ENCODE measurements at regions not wholly inside any gene's neighbourhood (a gene's known extent, or its start where the extent isn't known, plus 50 kb on each side); places are given as distances from the start of the nearest gene placed in this dataset.

DNA sequence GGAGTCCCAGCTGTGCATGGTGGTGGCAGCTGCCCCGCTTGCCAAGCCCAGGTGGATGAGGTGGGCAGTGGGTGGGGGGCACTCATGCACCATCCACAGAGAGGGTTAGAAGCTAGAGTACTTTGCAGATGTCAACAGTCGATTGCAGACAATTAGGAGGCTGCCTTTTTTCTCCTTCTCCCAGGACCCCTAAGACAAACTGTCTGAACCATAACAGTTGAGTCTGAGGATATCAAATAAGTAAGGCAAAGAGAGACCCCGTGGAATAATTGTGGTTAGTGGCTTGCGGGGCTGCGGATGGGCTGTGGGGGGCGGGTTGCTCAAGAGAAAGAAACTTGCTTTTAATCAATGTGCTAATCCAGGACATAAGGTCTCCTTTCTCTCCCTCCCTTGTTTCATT is 926.2 kb downstream of the VRK1 start:
- Histone ChIP-seq H3K9ac (no peak overlapping the region), H3K79me2 (ENCODE audit: insufficient read depth) (no peaks in the 10 kb centered on the region), H3K9me3 (ENCODE audit: low read depth) (peaks cover 7% of the 10 kb centered on the region), H4K20me1 (ENCODE audit: insufficient read depth) (no peaks in the 10 kb centered on the region), H3K9me2 (ENCODE audit: insufficient read depth) (no peaks in the 10 kb centered on the region), H3K4me2 (ENCODE audit: unreplicated experiment) (no peak overlapping the region), H2AFZ (no peak overlapping the region), H3K27ac (no peak overlapping the region), H3F3A (ENCODE audit: insufficient read depth) (no peaks in the 10 kb centered on the region), H3K36me3 (ENCODE audit: low read depth) (no peaks in the 10 kb centered on the region), H3K4me3 (no peak overlapping the region), H3K27me3 (replicated peaks; ENCODE audit: insufficient read depth) (no peaks in the 10 kb centered on the region), H3K4me1 (ENCODE audit: insufficient read depth) (no peaks in the 10 kb centered on the region)
- DNase-seq, result no peak
- no peak for TF ChIP-seq EZH2phosphoT487 (IDR thresholded peaks at IDR 0.05; ENCODE audit: insufficient read depth, low read depth)
- TF ChIP-seq EZH2 (IDR thresholded peaks at IDR 0.05; ENCODE audit: insufficient read depth, poor library complexity, severe bottlenecking), result no peak
- in situ Hi-C loops (cut with MboI), result no loop called here
- WGBS, 2 experiments (ENCODE audit: low coverage in 1 of 2, low lambda C conversion rate in 2 of 2, missing lambda C conversion rate in 2 of 2), result 16% methylated on average over 6 of the region's 6 CpGs

DNA sequence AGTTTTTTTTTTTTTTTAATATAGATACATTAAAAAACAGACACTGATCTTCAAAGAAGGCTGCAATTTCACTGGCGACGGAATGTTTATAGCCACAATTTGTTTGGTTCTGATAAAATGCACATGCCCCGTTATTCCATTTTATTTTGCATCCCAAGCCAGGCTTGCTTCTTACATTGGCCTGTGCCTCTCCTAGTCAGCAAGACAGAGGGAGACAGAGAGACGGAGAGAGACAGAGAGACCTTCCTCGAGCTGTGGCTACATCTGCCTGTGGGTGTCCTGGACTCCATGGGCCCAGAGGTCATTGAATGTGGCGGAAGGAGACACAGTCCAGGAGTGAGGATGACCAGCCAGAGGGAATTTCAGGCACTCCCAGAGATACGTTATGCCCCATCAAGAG is 926.6 kb downstream of the VRK1 start:
- Histone ChIP-seq H3K9me2 (ENCODE audit: insufficient read depth) (no peaks in the 10 kb centered on the region), H4K20me1 (ENCODE audit: insufficient read depth) (no peaks in the 10 kb centered on the region), H3K27ac (no peak overlapping the region), H3K27me3 (replicated peaks; ENCODE audit: insufficient read depth) (no peaks in the 10 kb centered on the region), H3F3A (ENCODE audit: insufficient read depth) (no peaks in the 10 kb centered on the region), H3K4me1 (ENCODE audit: insufficient read depth) (no peaks in the 10 kb centered on the region), H3K79me2 (ENCODE audit: insufficient read depth) (no peaks in the 10 kb centered on the region), H3K9ac (no peak overlapping the region), H3K36me3 (ENCODE audit: low read depth) (no peaks in the 10 kb centered on the region), H3K4me3 (no peak overlapping the region), H2AFZ (no peak overlapping the region), H3K4me2 (ENCODE audit: unreplicated experiment) (no peak overlapping the region), H3K9me3 (ENCODE audit: low read depth) (peaks cover 7% of the 10 kb centered on the region)
- DNase-seq, result no peak
- in situ Hi-C loops (cut with MboI), result no loop called here
- 16 to 17% methylated on average over 7 of the region's 7 CpGs for WGBS, 2 experiments (ENCODE audit: low coverage in 1 of 2, low lambda C conversion rate in 2 of 2, missing lambda C conversion rate in 2 of 2)
- TF ChIP-seq EZH2phosphoT487 (IDR thresholded peaks at IDR 0.05; ENCODE audit: insufficient read depth, low read depth) (no peak), EZH2 (IDR thresholded peaks at IDR 0.05; ENCODE audit: insufficient read depth, poor library complexity, severe bottlenecking) (no peak)

DNA sequence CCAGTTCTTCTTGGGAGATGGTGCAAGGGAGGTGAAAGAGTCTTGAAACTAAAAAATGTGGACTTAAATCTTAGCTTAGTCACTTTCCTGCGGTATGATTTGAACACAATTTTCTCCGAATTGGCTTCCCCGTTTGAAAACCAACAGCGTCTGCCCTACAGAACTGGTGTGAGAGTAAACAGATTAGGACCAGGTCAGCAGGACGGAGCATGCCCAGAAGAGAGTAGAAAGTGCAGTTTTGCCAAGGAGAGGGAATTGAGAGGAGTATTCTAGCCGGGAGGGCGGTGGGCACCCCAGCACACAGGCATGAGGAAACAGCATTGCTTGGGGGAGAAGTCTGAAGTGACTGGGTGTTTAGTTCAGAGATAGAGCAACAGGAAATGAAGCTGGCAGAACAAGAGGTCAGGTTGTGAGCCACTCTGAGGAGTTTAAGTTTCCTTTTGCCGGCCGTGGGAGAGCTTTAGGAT is 927.1 kb downstream of the VRK1 start:
- no peak overlapping the region for H3K4me3 ChIP-seq
- no peaks in the 10 kb centered on the region for H3K79me2 ChIP-seq (ENCODE audit: insufficient read depth)
- DNase-seq, result no peak
- H3K4me2 ChIP-seq (ENCODE audit: unreplicated experiment), result no peak overlapping the region
- H3K9ac ChIP-seq, result no peak overlapping the region
- no peaks in the 10 kb centered on the region for H3K4me1 ChIP-seq (ENCODE audit: insufficient read depth)
- H3K9me2 ChIP-seq (ENCODE audit: insufficient read depth), result no peaks in the 10 kb centered on the region
- no peaks in the 10 kb centered on the region for H3K36me3 ChIP-seq (ENCODE audit: low read depth)
- TF ChIP-seq EZH2 (IDR thresholded peaks at IDR 0.05; ENCODE audit: insufficient read depth, poor library complexity, severe bottlenecking) (no peak), EZH2phosphoT487 (IDR thresholded peaks at IDR 0.05; ENCODE audit: insufficient read depth, low read depth) (no peak)
- 55 to 58% methylated on average over 9 of the region's 9 CpGs for WGBS, 2 experiments (ENCODE audit: low coverage in 1 of 2, low lambda C conversion rate in 2 of 2, missing lambda C conversion rate in 2 of 2)
- H3F3A ChIP-seq (ENCODE audit: insufficient read depth), result no peaks in the 10 kb centered on the region
- no peak overlapping the region for H2AFZ ChIP-seq
- H4K20me1 ChIP-seq (ENCODE audit: insufficient read depth), result no peaks in the 10 kb centered on the region
- no peak overlapping the region for H3K27ac ChIP-seq
- peaks cover 7% of the 10 kb centered on the region for H3K9me3 ChIP-seq (ENCODE audit: low read depth)
- in situ Hi-C loops (cut with MboI), result no loop called here
- H3K27me3 ChIP-seq (replicated peaks; ENCODE audit: insufficient read depth), result no peaks in the 10 kb centered on the region

DNA sequence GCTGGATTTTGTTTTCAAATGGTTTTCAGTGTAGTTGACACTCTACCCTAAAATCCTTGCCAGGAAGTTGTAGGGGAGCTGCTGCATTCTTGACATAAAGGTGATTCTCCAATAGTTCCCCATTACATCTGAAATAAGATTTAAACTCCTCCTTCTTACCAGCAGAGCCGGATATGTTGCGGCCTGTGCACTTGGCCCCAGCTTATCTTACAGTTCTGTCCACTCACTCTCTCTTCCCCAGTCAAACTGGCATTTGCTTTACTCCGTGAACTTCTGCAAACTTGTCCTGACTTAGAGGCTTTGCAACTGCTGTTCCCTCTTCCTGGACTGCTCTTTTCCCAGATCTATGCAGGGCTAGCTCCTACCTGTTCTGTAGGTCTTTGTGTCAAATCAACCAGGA is 929.5 kb downstream of the VRK1 start:
- no peak for TF ChIP-seq EZH2phosphoT487 (IDR thresholded peaks at IDR 0.05; ENCODE audit: insufficient read depth, low read depth)
- no peak for DNase-seq
- H3K27ac ChIP-seq, result no peak overlapping the region
- in situ Hi-C loops (cut with MboI), result no loop called here
- H2AFZ ChIP-seq, result no peak overlapping the region
- H3K9me3 ChIP-seq (ENCODE audit: low read depth), result no peaks in the 10 kb centered on the region
- no peaks in the 10 kb centered on the region for H3K27me3 ChIP-seq (replicated peaks; ENCODE audit: insufficient read depth)
- H3K4me1 ChIP-seq (ENCODE audit: insufficient read depth), result no peaks in the 10 kb centered on the region
- H4K20me1 ChIP-seq (ENCODE audit: insufficient read depth), result no peaks in the 10 kb centered on the region
- H3K79me2 ChIP-seq (ENCODE audit: insufficient read depth), result no peaks in the 10 kb centered on the region
- no peaks in the 10 kb centered on the region for H3F3A ChIP-seq (ENCODE audit: insufficient read depth)
- H3K9ac ChIP-seq, result no peak overlapping the region
- no peak overlapping the region for H3K4me3 ChIP-seq
- H3K4me2 ChIP-seq (ENCODE audit: unreplicated experiment), result no peak overlapping the region
- H3K36me3 ChIP-seq (ENCODE audit: low read depth), result no peaks in the 10 kb centered on the region
- H3K9me2 ChIP-seq (ENCODE audit: insufficient read depth), result no peaks in the 10 kb centered on the region
- WGBS, 2 experiments (ENCODE audit: low coverage in 1 of 2, low lambda C conversion rate in 2 of 2, missing lambda C conversion rate in 2 of 2), result 59% methylated on average over 3 of the region's 3 CpGs

DNA sequence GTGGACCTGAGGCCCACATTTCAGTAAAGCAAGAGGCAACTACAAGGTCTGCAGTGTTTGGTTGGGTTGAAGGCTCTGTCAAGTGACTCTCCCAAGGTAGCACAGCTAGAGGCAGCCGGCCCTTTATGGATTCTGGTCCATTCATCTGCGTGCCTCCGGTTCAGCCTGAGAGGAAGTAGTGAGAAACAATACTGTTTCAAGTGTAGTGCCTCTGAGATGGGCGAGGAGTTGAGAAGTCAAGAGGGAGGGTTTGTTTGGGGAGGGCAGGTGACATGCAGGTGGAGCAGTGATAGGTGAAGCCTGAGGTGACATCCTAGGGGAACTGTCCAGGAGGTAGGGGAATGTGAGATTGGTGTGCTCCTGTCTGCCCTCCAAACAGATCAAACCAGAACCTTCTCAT is 933.5 kb downstream of the VRK1 start:
- H4K20me1 ChIP-seq (ENCODE audit: insufficient read depth), result no peaks in the 10 kb centered on the region
- no peaks in the 10 kb centered on the region for H3K36me3 ChIP-seq (ENCODE audit: low read depth)
- H3K27me3 ChIP-seq (replicated peaks; ENCODE audit: insufficient read depth), result no peaks in the 10 kb centered on the region
- no peaks in the 10 kb centered on the region for H3K4me1 ChIP-seq (ENCODE audit: insufficient read depth)
- H3K9me2 ChIP-seq (ENCODE audit: insufficient read depth), result no peaks in the 10 kb centered on the region
- DNase-seq, result no peak
- 34 to 38% methylated on average over 4 of the region's 4 CpGs for WGBS, 2 experiments (ENCODE audit: low coverage in 1 of 2, low lambda C conversion rate in 2 of 2, missing lambda C conversion rate in 2 of 2)
- no peaks in the 10 kb centered on the region for H3K79me2 ChIP-seq (ENCODE audit: insufficient read depth)
- H3K9ac ChIP-seq, result no peak overlapping the region
- H2AFZ ChIP-seq, result no peak overlapping the region
- H3K9me3 ChIP-seq (ENCODE audit: low read depth), result no peaks in the 10 kb centered on the region
- in situ Hi-C loops (cut with MboI), result no loop called here
- H3K4me2 ChIP-seq (ENCODE audit: unreplicated experiment), result no peak overlapping the region
- TF ChIP-seq EZH2phosphoT487 (IDR thresholded peaks at IDR 0.05; ENCODE audit: insufficient read depth, low read depth), result no peak
- no peak for TF ChIP-seq EZH2 (IDR thresholded peaks at IDR 0.05; ENCODE audit: insufficient read depth, poor library complexity, severe bottlenecking)
- no peak overlapping the region for H3K4me3 ChIP-seq
- no peaks in the 10 kb centered on the region for H3F3A ChIP-seq (ENCODE audit: insufficient read depth)
- no peak overlapping the region for H3K27ac ChIP-seq

Measured in GM23248 (cell line).